ENCODE measurements at regions not wholly inside any gene's neighbourhood (a gene's known extent, or its start where the extent isn't known, plus 50 kb on each side); places are given as distances from the start of the nearest gene placed in this dataset.
"Not testable (repeated sequence)": the region's sequence is repeated elsewhere in the genome, so short reads cannot be mapped to it uniquely, and the experiment has no call there.

DNA sequence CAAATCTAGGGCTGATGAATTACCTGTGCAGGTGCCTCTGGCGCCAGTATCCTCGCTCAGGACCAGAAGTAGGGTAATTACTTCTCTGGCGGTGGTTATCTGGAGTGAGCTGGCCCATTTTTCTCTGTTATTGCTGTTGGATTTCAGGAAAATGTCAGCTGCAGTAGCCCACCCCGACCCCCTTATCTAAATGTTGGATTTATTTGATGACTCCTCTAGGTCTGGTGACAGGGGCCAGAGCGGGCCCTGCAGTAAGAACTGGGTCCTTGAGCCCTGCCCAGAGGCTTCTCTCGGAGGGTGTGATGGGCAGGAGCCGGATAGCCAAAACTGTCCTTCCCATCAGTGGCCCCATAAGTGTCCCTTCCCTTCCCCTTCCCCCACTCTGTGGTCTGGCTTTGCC lies 384.3 kb downstream of the PTPRU start:
- no peak for DNase-seq

DNA sequence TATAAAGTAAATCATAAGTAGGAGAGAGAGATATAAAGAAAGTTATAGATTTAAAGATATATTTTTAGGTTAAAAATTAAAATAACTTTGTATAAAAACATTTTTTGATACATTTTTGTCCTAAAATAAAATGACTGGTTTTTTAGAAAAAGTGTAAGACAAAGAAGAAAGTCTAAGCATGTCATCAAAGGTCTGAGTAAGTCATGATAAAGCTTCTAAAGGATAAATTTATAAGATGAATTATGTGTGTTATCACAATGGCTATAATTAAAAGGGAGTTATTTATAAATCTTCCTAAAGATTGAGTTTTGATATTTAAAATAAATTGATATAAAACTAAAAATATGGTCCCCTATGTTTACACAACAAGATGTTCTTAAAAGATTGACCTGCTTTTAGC lies 370.9 kb downstream of the PTPRU start:
- DNase-seq: no peak

DNA sequence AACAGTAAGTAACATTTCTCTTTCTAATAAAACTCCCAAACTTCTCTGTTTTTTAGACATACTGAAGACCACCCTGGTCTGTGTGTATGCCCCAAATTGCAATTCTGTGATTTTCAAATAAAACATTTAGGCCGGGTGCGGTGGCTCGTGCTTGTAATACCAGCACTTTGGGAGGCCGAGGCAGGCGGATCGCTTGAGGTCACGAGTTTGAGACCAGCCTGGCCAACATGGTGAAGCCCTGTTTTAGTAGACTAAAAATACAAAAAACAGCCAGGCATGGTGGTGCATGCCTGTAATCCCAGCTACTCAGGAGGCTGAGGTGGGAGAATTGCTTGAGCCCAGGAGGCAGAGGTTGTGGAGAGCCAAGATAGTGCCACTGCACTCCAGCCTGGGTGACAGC lies 368.5 kb downstream of the PTPRU start:
- DNase-seq: not testable (repeated sequence)

DNA sequence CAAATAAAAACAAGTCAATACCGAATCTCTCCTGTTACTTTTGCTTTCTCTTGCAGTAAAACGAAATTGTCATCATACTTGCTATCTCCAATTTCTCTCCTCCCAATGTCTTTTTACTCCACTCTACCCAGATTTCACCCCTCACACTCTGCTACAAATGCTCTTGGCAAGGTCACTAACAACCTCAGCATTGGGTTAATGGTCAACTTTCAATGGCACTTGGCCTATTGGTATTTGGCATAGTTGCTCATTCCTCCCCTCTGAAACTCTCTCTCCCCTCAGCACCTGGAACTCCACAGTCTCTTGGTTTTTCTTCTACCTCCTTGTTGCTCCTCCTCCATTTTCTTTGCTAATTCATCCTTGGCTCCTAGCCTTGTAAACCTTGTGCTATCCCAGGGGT lies 367.3 kb downstream of the PTPRU start:
- no peak for DNase-seq

DNA sequence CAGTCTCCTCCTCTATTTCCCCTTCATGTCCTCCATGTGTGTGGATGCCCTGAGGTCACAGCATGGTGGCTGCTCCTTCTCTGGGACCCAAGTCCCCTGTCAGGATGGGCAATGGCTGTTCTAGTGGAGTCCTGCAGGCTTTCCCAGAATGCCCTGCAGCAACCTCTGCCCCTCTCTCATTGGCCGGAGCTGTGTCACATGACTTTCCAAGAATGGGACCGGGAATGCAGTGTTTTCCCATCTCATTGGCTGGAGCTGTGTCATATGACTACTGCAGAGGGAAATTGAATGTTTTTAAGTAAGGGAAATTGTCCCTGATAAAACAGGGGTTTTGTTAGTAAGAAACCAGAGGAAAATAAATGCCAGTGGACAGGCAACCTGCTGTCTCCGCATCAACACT lies 365.9 kb downstream of the PTPRU start:
- no peak for DNase-seq

DNA sequence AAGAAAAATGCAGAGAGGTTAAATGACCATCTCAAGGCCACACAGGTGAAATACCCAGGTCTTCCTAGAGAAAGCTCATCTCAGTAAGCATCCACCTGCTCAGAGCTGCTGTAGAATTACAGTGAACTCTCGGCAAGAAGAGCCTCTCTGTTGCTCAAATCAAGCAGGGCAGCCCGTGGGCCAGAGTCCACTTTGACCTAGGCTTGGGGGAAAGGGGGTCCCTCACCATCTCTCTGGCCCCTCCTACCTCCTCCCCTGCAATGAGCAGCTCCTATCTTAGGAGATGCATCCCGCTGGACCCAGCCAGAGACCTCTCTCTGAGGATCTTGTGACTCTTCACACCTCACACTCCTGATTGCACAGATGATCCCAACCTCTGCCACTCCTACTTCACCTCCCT lies 364.7 kb downstream of the PTPRU start:
- DNase-seq: no peak

DNA sequence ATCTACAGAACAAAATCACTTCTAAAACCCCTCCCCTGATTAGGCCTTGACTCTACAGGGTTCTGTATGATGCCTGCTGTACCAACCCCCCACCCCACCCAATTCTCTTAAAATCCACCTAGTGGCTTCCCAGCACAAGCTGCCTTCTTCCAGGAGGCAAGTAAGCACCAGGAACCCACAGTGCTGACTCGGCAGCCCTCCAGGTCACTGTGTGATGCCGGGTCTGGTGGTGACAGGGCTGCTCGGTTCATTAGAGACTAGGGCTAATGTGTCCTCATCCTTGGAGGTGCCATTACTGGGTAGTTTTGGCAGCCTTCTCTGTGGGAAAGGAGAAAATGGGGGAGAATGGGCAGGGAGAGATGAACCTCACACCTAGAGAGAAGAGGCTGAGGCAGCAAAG lies 363.5 kb downstream of the PTPRU start:
- no peak for DNase-seq

DNA sequence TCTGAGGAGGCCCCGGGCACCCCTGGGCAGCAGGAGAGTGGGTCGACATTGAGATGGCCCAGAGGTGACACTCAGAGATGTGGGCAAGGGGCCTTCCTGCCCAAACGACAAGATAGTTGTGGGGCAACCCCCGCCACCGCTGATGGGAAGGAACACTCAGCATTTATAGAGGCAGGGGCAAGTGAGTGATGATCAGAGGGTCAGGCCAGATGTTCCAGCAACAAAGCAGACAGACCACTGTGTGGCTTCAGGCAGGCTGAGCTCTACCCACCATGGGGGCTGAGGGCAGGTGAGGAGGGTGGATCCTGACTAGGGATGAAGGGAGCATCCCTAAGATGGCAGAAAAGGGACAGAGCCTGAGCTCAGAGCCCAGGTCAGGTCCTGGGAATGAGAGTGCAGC lies 362.7 kb downstream of the PTPRU start:
- DNase-seq: no peak

DNA sequence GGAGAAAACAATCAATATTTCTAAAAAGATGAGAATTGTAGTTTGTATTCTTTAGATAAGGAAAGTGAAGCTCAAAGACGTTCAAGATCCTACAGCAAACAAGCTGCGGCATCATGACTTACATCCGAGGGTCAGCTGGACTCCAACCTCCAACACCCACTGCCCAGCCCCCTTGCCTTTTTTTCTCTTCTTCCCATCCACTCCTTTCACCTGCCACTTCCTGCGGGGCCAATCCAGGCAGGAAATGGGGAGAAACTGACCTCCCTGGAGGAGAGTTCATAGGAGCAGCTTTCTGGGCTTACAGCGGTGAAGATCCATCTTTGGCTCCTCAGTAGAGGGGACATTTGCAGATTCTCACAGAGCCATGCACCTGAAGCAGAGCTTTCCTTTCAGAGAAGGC lies 361.5 kb downstream of the PTPRU start:
- no peak for DNase-seq

DNA sequence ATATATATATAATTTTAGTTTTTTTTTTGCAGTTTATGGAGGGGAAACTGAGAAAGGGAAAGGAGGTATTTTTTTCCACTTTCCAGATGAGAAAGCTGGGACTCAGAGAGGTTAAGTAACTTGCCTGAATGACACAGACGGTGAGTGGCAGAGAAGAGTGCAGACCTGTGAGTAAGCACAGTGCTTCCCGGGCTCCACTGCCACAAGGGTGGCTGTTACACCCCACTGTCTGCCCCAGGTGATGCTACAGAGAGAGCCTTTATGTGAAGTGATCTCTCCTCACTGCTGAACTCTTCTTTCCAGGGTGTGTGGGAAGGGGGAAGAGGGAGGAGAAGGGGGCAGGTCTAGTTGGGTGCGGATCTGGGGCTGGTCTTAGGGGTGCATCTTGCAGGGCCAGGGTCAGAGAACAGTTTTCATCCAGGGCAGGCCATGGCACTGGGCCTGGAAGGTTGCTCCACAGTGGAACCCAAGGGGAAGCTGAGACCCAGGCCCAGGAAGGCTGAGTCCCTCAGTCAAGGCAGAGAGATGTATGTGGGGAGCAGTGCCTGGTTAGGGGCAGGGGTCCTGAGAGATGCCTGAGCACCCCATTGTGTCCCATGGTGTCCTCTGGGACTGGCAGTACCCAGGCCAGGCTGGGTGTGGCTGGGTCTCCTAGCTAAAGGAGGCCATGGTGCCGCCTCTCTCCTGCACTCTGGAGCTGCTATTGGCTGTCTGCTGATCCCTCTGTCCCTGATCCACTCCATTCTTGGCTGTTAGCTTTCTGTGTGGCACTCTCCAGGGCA lies 357.5 kb downstream of the PTPRU start:
- no peak for DNase-seq

DNA sequence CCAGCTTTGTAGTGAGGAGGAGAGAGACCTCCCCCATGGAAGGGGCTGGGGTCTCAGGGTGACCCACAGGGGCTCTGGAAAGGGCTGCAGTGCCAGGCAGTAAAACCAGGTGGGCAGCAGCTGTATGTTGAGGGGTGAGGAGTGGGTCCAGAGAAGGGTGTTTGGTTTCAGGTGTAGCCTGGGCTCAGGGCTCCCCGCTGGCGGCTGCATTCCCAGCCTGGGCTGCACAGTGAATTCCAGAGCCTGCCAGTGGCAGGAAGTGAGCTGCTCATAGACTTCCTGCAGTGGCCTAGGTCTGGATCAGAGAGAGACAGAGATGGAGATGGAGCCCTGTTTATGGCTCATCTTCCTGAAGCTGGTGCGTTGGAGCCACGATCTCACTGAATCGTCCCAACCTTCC lies 356.4 kb downstream of the PTPRU start:
- DNase-seq: no peak

DNA sequence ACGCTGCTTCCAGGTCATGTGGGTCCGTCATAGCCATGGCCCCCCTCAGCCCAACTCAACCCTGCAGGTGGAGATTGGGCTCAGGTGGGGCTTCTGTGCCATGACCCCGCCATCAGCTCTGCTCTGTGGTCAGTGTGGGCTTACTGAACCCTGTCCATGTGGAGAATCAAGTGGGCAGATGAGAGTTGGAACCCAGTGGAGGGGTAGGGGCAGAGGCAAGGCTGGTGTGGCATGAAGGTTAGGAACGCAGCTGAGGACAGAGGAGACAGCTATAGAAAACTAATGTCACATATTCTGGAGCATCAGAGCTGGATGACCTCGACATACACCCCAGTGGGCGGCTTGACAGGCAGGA lies 355.9 kb downstream of the PTPRU start:
- no peak for DNase-seq

DNA sequence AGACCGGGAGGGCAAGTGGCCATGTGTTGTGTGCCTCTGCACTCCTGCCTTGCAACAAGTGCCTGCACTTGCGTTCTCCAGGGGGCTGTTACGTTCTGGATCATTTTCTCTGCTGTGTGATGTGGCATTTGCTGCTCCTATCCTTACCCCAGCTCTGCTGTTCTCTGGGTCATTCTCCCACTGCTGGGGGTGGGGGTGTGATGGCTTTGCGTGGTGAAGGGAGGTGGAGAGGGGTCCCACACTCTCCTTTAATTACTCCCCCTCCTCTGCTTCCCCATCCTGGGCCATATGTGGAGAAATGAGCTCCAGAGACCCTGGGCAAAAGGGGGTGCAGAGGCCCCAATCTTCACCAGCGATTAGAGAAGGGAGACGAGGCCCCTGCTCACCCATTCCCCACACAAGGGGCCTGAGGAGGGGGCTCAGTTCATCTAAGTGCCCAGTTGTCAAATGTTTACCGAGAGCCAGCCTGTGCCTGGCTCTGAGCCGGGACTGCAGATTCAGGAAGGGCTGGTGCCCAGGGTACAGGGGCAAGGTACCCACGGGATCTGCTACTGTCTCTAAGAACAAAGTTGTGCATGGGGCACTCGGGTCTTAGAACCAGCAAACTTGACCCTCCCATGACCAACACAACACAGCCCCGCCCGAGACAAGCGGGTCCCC lies 355.4 kb downstream of the PTPRU start:
- DNase-seq: no peak

DNA sequence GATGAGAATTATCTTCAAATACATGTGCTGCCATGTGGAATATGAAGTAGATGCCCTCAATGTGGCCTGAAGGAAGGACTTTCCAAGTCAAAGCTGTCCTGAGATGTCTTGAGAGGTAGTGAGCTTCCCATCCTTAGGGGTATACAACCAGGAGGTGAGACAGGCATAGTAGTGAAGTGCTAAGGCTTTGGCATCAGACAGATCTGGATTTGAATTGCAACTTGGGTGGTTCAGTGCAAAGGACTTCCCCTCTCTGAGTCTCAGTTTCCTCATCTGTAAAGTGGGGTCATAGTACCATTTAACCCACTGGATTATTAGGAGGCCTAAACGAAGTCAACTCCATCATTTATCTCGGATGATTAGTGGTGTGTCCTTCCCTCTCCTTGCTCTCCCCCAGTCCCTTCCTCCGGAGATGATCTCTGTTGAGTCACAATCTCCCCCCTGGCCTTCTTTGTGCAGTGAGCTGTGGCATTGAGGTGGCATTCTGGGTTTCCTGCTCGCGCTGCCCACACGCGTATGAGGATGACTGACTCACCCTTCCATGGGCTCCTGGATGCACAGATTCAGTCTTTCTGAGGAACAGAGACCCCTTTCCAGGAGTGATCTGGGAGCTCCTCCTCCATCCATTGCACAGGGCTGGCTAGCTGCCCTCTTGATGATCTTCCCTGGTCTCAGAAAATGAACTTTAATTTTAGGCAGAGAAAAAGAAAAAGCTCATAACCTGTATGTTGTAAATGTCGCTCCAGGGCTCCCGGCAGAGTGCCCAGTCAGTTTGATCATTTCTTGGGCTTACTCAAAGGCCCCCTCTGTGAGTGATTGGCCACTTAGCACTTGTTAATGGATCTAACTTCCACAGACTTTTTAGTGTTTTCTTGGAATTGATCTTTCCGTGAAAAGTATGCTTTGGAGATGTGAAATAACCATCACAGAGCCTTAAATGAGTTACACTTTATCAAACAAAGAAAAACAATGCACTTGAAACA lies 354.6 kb downstream of the PTPRU start:
- no peak for DNase-seq

DNA sequence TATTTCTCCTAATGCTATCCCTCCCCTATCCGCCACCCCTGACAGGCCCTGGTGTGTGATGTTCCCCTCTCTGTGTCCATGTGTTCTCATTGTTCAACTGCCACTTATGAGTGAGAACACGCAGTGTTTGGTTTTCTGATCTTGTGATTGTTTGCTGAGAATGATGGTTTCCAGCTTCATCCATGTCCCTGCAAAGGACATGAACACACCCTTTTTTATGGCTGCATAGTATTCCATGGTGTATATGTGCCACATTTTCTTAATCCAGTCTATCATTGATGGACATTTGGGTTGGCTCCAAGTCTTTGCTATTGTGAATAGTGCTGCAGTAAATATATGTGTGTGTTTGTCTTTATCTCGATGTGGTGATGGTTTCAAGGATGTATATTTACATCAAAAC lies 353.4 kb downstream of the PTPRU start:
- not testable (repeated sequence) for DNase-seq

DNA sequence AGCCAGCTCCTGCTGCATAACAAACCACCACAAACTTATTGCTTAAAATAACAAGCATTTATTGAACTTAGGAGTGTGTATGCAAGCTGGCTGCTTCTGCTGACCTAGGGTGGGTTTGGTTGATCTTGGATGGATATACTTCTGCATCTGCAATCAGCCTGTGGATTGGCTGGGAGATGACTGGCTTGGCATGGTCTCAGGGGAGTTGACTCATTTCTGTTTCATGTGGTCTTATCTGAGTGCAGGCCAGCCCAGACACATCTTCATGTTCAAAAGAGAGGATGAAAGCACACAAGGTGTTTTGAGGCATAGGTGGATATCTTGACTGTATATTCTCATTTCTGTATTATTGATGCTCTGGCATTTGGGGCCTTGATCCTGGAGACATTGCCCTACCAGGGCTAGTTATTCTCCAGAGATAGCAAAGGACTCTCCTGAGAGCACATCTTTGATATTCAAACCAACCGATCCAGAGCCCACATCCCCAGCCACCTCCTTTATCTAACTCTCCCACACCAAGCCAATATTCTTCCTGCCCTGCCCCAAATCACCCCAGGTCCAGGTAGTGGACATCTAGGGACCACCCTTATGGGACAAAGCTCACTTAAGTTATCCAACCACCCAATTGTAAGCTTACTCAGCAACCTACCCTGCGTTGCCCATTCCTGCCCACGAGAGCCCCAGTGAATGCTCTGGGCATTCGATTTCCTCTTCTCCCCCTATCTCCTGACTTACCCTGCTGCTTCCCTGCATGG lies 350.8 kb downstream of the PTPRU start:
- no peak for DNase-seq

DNA sequence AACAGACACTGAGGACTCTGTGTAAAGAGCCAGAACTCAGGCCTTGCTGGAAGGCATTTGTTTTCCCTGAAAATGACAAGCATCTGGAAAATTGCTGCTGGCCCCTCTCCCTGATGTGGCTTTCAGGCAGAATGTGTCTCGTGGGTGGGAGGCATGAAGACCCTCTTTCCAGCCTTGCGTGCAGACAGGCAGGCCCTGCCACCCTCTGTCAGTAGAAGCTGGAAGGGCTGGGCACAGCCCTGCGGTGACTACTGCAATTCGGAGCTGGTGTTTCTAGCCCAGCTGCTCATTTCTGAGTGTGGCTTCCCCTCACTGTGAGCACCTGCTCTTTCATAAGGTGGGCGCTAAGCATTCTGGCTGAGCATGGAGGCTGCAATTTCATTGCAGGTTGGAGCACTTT lies 349.9 kb downstream of the PTPRU start:
- no peak for DNase-seq

DNA sequence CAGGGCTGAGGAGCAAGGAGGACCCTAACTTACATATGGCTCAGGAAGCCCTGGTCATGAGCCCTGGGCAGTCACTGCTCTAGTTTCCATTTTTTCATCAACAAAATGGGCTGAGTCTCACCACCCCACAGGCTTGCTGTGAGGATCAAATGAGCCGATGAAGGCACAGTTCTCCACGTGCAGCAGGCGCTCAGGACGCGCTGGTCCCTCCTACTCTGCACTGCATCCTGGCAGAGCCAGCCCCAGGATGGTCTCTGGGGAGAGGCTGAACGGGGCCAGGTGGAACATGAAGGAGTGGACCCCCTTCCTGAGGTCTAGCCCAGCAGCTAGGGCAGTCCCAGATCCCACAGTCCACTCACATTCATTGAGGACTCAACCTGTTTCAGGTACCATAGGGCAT lies 349.3 kb downstream of the PTPRU start:
- DNase-seq: no peak

DNA sequence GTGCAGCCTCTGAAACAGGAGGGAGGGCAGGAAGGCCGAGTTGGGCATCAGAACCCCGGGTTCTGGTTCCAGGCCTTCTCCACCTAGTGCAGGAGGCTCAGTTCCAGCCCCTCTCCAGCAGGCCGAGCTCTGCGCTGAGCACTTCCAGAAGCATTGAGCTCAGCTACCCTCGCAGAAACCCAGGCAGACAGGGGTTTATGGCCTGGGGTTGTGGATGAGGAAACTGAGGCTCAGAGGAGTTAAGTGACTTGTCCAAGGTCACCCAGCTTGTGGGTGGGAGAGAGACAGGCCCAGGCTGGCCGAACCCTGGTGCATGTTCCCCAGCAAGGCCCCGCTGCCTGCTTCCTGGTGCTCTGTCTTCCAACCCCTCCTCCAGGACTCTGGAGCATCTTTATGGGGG lies 348.9 kb downstream of the PTPRU start:
- no peak for DNase-seq

DNA sequence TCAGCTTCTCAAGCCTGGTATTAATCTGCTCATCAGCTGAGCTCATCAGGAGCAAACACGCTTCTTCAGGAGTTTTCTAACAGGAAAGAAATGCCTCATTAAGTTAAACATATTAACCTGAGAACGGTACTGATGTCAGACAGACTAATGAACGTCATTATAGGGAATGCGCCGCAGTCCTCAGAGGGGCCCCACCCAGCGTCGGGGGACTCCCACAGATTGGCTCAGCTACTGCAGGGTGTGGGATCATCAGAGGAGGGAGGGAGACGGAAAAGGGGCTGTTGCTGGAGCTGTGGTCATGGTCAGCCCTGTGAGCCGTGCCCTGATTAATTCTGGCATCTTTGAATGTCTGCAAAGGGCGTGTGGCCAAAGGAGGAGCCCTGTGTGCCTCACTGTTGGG lies 348.5 kb downstream of the PTPRU start:
- no peak for DNase-seq

DNA sequence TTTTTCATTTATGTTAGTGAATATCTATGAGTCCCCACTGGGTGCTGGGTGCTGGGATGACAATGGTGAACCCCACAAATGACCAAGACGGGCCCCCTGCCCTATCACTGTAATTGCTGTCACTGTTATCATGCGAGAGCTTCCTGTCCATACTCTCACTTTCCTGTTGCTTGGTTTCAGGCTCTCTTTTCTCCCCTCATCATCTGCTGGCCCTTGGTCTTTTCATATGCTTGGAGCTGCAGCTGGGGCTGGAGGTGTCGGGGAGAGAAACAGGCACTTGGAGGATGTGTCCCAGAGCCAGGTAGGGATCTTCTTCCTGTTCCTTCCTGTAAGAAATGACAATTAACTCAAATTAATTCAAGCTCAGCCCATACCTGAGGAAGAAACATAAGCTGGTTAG lies 348.0 kb downstream of the PTPRU start:
- DNase-seq: no peak

DNA sequence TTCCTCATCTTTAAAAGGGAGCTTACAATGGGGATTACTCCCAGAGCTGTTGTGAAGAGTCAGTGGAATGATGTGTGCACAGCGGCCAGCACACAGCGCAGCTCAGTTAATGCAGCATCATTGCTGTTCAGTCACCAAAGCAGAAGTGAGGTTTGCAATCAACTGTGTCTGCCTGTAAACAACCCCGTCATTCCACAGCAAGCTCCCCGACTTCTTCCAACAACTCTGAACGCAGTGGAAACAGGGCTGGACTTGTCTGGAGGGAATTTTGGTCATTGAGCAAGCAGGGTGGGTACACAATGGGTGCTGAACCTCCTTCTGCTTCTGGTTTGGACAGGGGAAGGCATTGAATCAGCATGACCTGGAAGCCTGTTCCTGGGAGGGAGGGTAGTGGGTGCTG lies 347.4 kb downstream of the PTPRU start:
- no peak for DNase-seq

Data from skin of body (tissue), 1 donor.